ENCODE measurements at regions not wholly inside any gene's neighbourhood (a gene's known extent, or its start where the extent isn't known, plus 50 kb on each side); places are given as distances from the start of the nearest gene placed in this dataset.

- DNase-seq (ENCODE audit: low spot score): no peak
- in situ Hi-C loops (cut with MboI; ENCODE audit: low pct_unique_long_range_greater_than_20kb, low sequenced_read_pairs, unreplicated experiment): no loop called here
- no peak for TF ChIP-seq CTCF (IDR thresholded peaks at IDR 0.05; ENCODE audit: extremely low read depth, insufficient read depth, missing control alignments)
Measured at GRCh38 chr16:74045513-74045912, 251.1 kb upstream of the PSMD7 start.

- DNase-seq (ENCODE audit: low spot score): peak; percentile 19
- in situ Hi-C loops (cut with MboI; ENCODE audit: low pct_unique_long_range_greater_than_20kb, low sequenced_read_pairs, unreplicated experiment): no loop called here
- peak; percentile 36 for TF ChIP-seq CTCF (IDR thresholded peaks at IDR 0.05; ENCODE audit: extremely low read depth, insufficient read depth, missing control alignments)
Measured at GRCh38 chr16:74035816-74036215, 260.8 kb upstream of the PSMD7 start.

GRCh38 chr16:74034862-74035261 is 261.8 kb upstream of the PSMD7 start:
- DNase-seq (ENCODE audit: low spot score): peak; percentile 26
- in situ Hi-C loops (cut with MboI; ENCODE audit: low pct_unique_long_range_greater_than_20kb, low sequenced_read_pairs, unreplicated experiment): no loop called here
- peak; percentile 27 for TF ChIP-seq CTCF (IDR thresholded peaks at IDR 0.05; ENCODE audit: extremely low read depth, insufficient read depth, missing control alignments)

- in situ Hi-C loops (cut with MboI; ENCODE audit: low pct_unique_long_range_greater_than_20kb, low sequenced_read_pairs, unreplicated experiment): no loop called here
- DNase-seq (ENCODE audit: low spot score): no peak
- no peak for TF ChIP-seq CTCF (IDR thresholded peaks at IDR 0.05; ENCODE audit: extremely low read depth, insufficient read depth, missing control alignments)
Measured at GRCh38 chr16:74034200-74034599, 262.4 kb upstream of the PSMD7 start.

GRCh38 chr16:74033441-74033995 is 263.1 kb upstream of the PSMD7 start:
- in situ Hi-C loops (cut with MboI; ENCODE audit: low pct_unique_long_range_greater_than_20kb, low sequenced_read_pairs, unreplicated experiment): no loop called here
- no peak for DNase-seq (ENCODE audit: low spot score)
- TF ChIP-seq CTCF (IDR thresholded peaks at IDR 0.05; ENCODE audit: extremely low read depth, insufficient read depth, missing control alignments): no peak

GRCh38 chr16:74031551-74031950 is 265.1 kb upstream of the PSMD7 start:
- in situ Hi-C loops (cut with MboI; ENCODE audit: low pct_unique_long_range_greater_than_20kb, low sequenced_read_pairs, unreplicated experiment): no loop called here
- DNase-seq (ENCODE audit: low spot score): no peak
- no peak for TF ChIP-seq CTCF (IDR thresholded peaks at IDR 0.05; ENCODE audit: extremely low read depth, insufficient read depth, missing control alignments)

All from GM13977 (cell line).